GM21360 (cell line): ENCODE measurements at regions not wholly inside any gene's neighbourhood (a gene's known extent, or its start where the extent isn't known, plus 50 kb on each side); places are given as distances from the start of the nearest gene placed in this dataset.
"Not testable (repeated sequence)": the region's sequence is repeated elsewhere in the genome, so short reads cannot be mapped to it uniquely, and the experiment has no call there.

Experiments
- ATAC-seq: cut with Tn5 transposase; IDR thresholded peaks from one replicate; pipeline ENCODE4 v1.9.1; 2021; ENCODE audit warnings: mild to moderate bottlenecking, moderate library complexity; ENCODE audit not compliant: unreplicated experiment

- no peak for ATAC-seq
Measured at GRCh38 chr6:119842191-119842590, 492.6 kb upstream of the MAN1A1 start.

GRCh38 chr6:119838043-119838442, 488.5 kb upstream of the MAN1A1 start:
- no peak for ATAC-seq

GRCh38 chr6:119834418-119834817, 484.9 kb upstream of the MAN1A1 start:
- ATAC-seq, result no peak

GRCh38 chr6:119832411-119832810, 482.9 kb upstream of the MAN1A1 start:
- ATAC-seq, result no peak

GRCh38 chr6:119830494-119831295, 481.1 kb upstream of the MAN1A1 start:
- no peak for ATAC-seq

- no peak for ATAC-seq
Measured at GRCh38 chr6:119830069-119830468, 480.5 kb upstream of the MAN1A1 start.

GRCh38 chr6:119829499-119829898, 479.9 kb upstream of the MAN1A1 start:
- not testable (repeated sequence) for ATAC-seq

- no peak for ATAC-seq
Measured at GRCh38 chr6:119829006-119829405, 479.4 kb upstream of the MAN1A1 start.

- ATAC-seq, result no peak
Measured at GRCh38 chr6:119821380-119821779, 471.8 kb upstream of the MAN1A1 start.

GRCh38 chr6:119818876-119819275, 469.3 kb upstream of the MAN1A1 start:
- no peak for ATAC-seq

- ATAC-seq, result no peak
Measured at GRCh38 chr6:119814609-119815400, 465.2 kb upstream of the MAN1A1 start.

GRCh38 chr6:119802464-119802863, 452.9 kb upstream of the MAN1A1 start:
- ATAC-seq, result no peak

- no peak for ATAC-seq
Measured at GRCh38 chr6:119801056-119801455, 451.5 kb upstream of the MAN1A1 start.

GRCh38 chr6:119800526-119800925, 451.0 kb upstream of the MAN1A1 start:
- ATAC-seq, result no peak

GRCh38 chr6:119799596-119800509, 450.3 kb upstream of the MAN1A1 start:
- ATAC-seq, result no peak

- no peak for ATAC-seq
Measured at GRCh38 chr6:119791736-119792135, 442.2 kb upstream of the MAN1A1 start.

- ATAC-seq, result no peak
Measured at GRCh38 chr6:119781365-119781764, 431.8 kb upstream of the MAN1A1 start.

GRCh38 chr6:119768201-119768600, 418.6 kb upstream of the MAN1A1 start:
- ATAC-seq, result no peak

GRCh38 chr6:119764927-119765681, 415.5 kb upstream of the MAN1A1 start:
- ATAC-seq, result no peak

GRCh38 chr6:119760046-119760445, 410.5 kb upstream of the MAN1A1 start:
- ATAC-seq, result no peak
